ENCODE measurements at regions not wholly inside any gene's neighbourhood (a gene's known extent, or its start where the extent isn't known, plus 50 kb on each side); places are given as distances from the start of the nearest gene placed in this dataset.

- DNase-seq (ENCODE audit: extremely low spot score, unreplicated experiment): no peak
- Mint-ChIP-seq H3K27me3 (no peaks in the 10 kb centered on the region), H3K9me3 (no peaks in the 10 kb centered on the region), H3K4me1 (ENCODE audit: unreplicated experiment) (peaks cover 25% of the 10 kb centered on the region), H3K27ac (no peak overlapping the region), H3K36me3 (no peaks in the 10 kb centered on the region), H3K4me3 (no peak overlapping the region)
- no peak for TF ChIP-seq CTCF (conservative IDR thresholded peaks at IDR 0.05)
These were observed 504.2 kb downstream of the EIPR1 start for GRCh38 chr2:2873450-2873811.

GRCh38 chr2:2872713-2873449 is 504.7 kb downstream of the EIPR1 start:
- no peak overlapping the region for H3K27ac Mint-ChIP-seq
- H3K4me3 Mint-ChIP-seq: no peak overlapping the region
- TF ChIP-seq CTCF (conservative IDR thresholded peaks at IDR 0.05): no peak
- H3K9me3 Mint-ChIP-seq: no peaks in the 10 kb centered on the region
- peaks cover 27% of the 10 kb centered on the region for H3K4me1 Mint-ChIP-seq (ENCODE audit: unreplicated experiment)
- no peaks in the 10 kb centered on the region for H3K36me3 Mint-ChIP-seq
- H3K27me3 Mint-ChIP-seq: peaks cover 1% of the 10 kb centered on the region
- no peak for DNase-seq (ENCODE audit: extremely low spot score, unreplicated experiment)

GRCh38 chr2:2872309-2872617 is 505.4 kb downstream of the EIPR1 start:
- Mint-ChIP-seq H3K27ac (no peak overlapping the region), H3K36me3 (no peaks in the 10 kb centered on the region), H3K27me3 (peaks cover 5% of the 10 kb centered on the region), H3K4me3 (no peak overlapping the region), H3K9me3 (no peaks in the 10 kb centered on the region), H3K4me1 (ENCODE audit: unreplicated experiment) (peaks cover 30% of the 10 kb centered on the region)
- TF ChIP-seq CTCF (conservative IDR thresholded peaks at IDR 0.05): no peak
- DNase-seq (ENCODE audit: extremely low spot score, unreplicated experiment): no peak

- Mint-ChIP-seq H3K36me3 (no peaks in the 10 kb centered on the region), H3K4me3 (no peak overlapping the region)
These were observed 505.9 kb downstream of the EIPR1 start for GRCh38 chr2:2871480-2872308.

GRCh38 chr2:2870106-2870505 is 507.5 kb downstream of the EIPR1 start:
- H3K9me3 Mint-ChIP-seq: no peaks in the 10 kb centered on the region
- peaks cover 22% of the 10 kb centered on the region for H3K4me1 Mint-ChIP-seq (ENCODE audit: unreplicated experiment)
- H3K4me3 Mint-ChIP-seq: no peak overlapping the region
- no peak overlapping the region for H3K27ac Mint-ChIP-seq
- TF ChIP-seq CTCF (conservative IDR thresholded peaks at IDR 0.05): no peak
- DNase-seq (ENCODE audit: extremely low spot score, unreplicated experiment): no peak
- peaks cover 5% of the 10 kb centered on the region for H3K27me3 Mint-ChIP-seq
- H3K36me3 Mint-ChIP-seq: no peaks in the 10 kb centered on the region

More at GRCh38 chr2:2871480-2872308, 505.9 kb downstream of the EIPR1 start:
- Mint-ChIP-seq H3K9me3 (no peaks in the 10 kb centered on the region), H3K4me1 (ENCODE audit: unreplicated experiment) (peaks cover 24% of the 10 kb centered on the region), H3K27me3 (peaks cover 5% of the 10 kb centered on the region), H3K27ac (no peak overlapping the region)
- no peak for TF ChIP-seq CTCF (conservative IDR thresholded peaks at IDR 0.05)
- no peak for DNase-seq (ENCODE audit: extremely low spot score, unreplicated experiment)
